PC-3 (cell line): ENCODE measurements at regions not wholly inside any gene's neighbourhood (a gene's known extent, or its start where the extent isn't known, plus 50 kb on each side); places are given as distances from the start of the nearest gene placed in this dataset.

Experiments used
- ATAC-seq: fragments of 200-7000 bp; cut with Tn5 transposase; 2 replicates; pipeline ENCODE4 v1.9.1; 2020; ENCODE audit warnings: mild to moderate bottlenecking, moderate library complexity
- BruUV-seq: library from RNA; stranded (reverse); fragments of 400-500 nt; replicated peaks from 2 replicates; lab custom pipeline; 2021; lab: Mats Ljungman, UMichigan
- CTCF ChIA-PET: fragments of 300-600 bp; sonication (Branson Sonifier 250); formaldehyde crosslinking; loops from one replicate; lab custom pipeline; 2022; ENCODE audit warnings: antibody characterized with exemption; lab: Charles Lee
- POLR2A ChIA-PET: fragments of 300-600 bp; sonication (Branson Sonifier 250); formaldehyde crosslinking; loops from one replicate; lab custom pipeline; 2022; ENCODE audit warnings: antibody characterized with exemption; ENCODE audit not compliant: unreplicated experiment; lab: Charles Lee
- DNase-seq: peaks from one replicate; pipeline ENCODE4 v3.0.0-alpha.2; 2015
- H2AFZ ChIP-seq: fragments of 300-600 bp; sonication (generic); 2 replicates; pipeline ENCODE4 v1.6.0; 2016; ENCODE audit warnings: antibody characterized with exemption, low read length
- H3F3A ChIP-seq: fragments of 300-600 bp; sonication (generic); one replicate; pipeline ENCODE4 v1.6.0; 2017; ENCODE audit warnings: antibody characterized with exemption, low read length, control low read depth, mild to moderate bottlenecking; ENCODE audit not compliant: unreplicated experiment
- H3K27ac ChIP-seq: fragments of 300-600 bp; sonication (generic); 2 replicates; pipeline ENCODE4 v1.5.1; 2016; ENCODE audit warnings: mild to moderate bottlenecking, low read length
- H3K27me3 ChIP-seq: fragments of 300-600 bp; sonication (generic); 2 replicates; pipeline ENCODE4 v1.6.1; 2016; ENCODE audit warnings: low read length, mixed read lengths
- H3K36me3 ChIP-seq: fragments of 300-600 bp; sonication (generic); 2 replicates; pipeline ENCODE4 v1.6.1; 2016; ENCODE audit warnings: low read depth, mixed run types, low read length, mixed read lengths
- H3K4me1 ChIP-seq: fragments of 300-600 bp; sonication (generic); 2 replicates; pipeline ENCODE4 v1.5.1; 2016; ENCODE audit warnings: low read length; ENCODE audit not compliant: insufficient read depth
- H3K4me2 ChIP-seq: fragments of 300-600 bp; sonication (generic); 2 replicates; pipeline ENCODE4 v1.6.0; 2016; ENCODE audit warnings: low read length
- H3K4me3 ChIP-seq: fragments of 300-600 bp; sonication (generic); 2 replicates; pipeline ENCODE4 v1.5.1; 2016; ENCODE audit warnings: mild to moderate bottlenecking, low read length, mixed read lengths
- H3K79me2 ChIP-seq: fragments of 300-600 bp; sonication (generic); 2 replicates; pipeline ENCODE4 v1.6.1; 2017; ENCODE audit warnings: low read length, mixed read lengths
- H3K9ac ChIP-seq: fragments of 300-600 bp; sonication (generic); 2 replicates; pipeline ENCODE4 v1.6.0; 2016; ENCODE audit warnings: mild to moderate bottlenecking, low read length
- H3K9me2 ChIP-seq: fragments of 300-600 bp; sonication (generic); replicated peaks from 2 replicates; pipeline ENCODE4 v1.6.1; 2016; ENCODE audit warnings: mixed run types, low read length, mixed read lengths
- H3K9me3 ChIP-seq: fragments of 300-600 bp; sonication (generic); 2 replicates; pipeline ENCODE4 v1.6.1; 2016; ENCODE audit warnings: low read length, mixed read lengths
- H4K20me1 ChIP-seq: fragments of 300-600 bp; sonication (generic); 2 replicates; pipeline ENCODE4 v1.6.1; 2016; ENCODE audit warnings: low read length, mixed read lengths
- EZH2 ChIP-seq: fragments of 300-600 bp; sonication (generic); IDR thresholded peaks from one replicate; pipeline ENCODE4 v1.6.1; 2017; ENCODE audit warnings: antibody characterized with exemption, mild to moderate bottlenecking, low read length; ENCODE audit not compliant: unreplicated experiment
- EZH2phosphoT487 ChIP-seq: fragments of 300-600 bp; sonication (generic); IDR thresholded peaks from 2 replicates; pipeline ENCODE4 v1.6.1; 2018; ENCODE audit warnings: mild to moderate bottlenecking, antibody characterized with exemption, low read length, borderline replicate concordance
- intact Hi-C: fragments of 100-400 bp; cut with micrococcal nuclease; formaldehyde crosslinking; loops from 2 replicates; pipeline ENCODE4 v1.9.0; 2023
- TF ChIP-seq, protein P1 (sequence below): fragments of 300-600 bp; sonication (generic); conservative IDR thresholded peaks from 2 replicates; pipeline ENCODE4 v1.5.1; 2017; ENCODE audit warnings: antibody characterized with exemption, low read depth, mild to moderate bottlenecking, low read length

DNA sequence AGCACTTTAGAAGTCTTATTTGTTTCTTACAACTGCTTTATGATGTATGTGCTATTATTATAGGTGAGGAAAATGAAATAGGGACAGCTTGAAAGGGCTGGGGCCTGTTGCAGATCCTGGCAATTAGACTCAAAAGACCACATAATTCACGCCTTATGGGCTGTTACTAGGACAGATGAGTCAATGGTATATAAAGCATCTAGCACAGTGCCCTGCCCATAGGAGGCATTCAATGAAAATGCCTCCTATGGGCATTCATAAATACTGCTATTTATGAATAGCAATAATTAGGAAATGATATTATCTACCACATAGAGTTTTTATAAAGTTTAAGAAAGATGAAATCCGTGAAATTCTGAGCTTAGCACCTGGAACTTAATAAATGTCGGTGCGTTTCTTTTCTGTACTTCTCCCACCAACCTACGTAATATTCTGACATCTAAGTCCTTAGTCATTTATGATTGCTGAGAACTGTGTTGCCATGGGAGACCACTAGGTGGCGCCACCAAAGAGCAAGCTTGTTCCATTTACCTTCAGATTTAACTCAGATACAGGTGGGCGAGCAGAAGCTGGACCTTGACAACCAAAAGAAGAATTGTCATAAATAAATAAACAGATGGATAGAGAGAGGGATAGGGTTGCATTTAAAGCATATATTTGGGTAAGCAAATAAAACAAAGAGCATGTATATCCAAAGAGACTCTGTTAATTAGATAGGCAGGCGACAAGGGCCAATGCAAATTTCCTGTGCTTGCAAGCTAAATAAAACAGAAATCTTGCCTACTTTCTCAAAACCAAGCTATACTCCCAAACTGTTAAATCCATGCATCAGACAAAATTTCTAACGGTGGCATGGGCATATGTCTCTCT, 699.9 kb downstream of the INHBA start:
- H3F3A ChIP-seq, result no peaks in the 10 kb centered on the region
- ChIA-PET POLR2A (interaction anchor here (0.8 kb wide), 1 partner anchor 696 kb away, joined by 3 read pairs; no protein-coding TSS in a partner anchor), CTCF (interaction anchor here (0.6 kb wide), 2 partner anchors 27 to 166 kb away, joined by 3 to 4 read pairs; no protein-coding TSS in a partner anchor)
- no peak for TF ChIP-seq EZH2phosphoT487
- TF ChIP-seq, protein P1, sequence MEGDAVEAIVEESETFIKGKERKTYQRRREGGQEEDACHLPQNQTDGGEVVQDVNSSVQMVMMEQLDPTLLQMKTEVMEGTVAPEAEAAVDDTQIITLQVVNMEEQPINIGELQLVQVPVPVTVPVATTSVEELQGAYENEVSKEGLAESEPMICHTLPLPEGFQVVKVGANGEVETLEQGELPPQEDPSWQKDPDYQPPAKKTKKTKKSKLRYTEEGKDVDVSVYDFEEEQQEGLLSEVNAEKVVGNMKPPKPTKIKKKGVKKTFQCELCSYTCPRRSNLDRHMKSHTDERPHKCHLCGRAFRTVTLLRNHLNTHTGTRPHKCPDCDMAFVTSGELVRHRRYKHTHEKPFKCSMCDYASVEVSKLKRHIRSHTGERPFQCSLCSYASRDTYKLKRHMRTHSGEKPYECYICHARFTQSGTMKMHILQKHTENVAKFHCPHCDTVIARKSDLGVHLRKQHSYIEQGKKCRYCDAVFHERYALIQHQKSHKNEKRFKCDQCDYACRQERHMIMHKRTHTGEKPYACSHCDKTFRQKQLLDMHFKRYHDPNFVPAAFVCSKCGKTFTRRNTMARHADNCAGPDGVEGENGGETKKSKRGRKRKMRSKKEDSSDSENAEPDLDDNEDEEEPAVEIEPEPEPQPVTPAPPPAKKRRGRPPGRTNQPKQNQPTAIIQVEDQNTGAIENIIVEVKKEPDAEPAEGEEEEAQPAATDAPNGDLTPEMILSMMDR, result peak; percentile 92
- H3K9me3 ChIP-seq, result no peaks in the 10 kb centered on the region
- no peaks in the 10 kb centered on the region for H3K79me2 ChIP-seq
- peaks cover 54% of the 10 kb centered on the region for H3K4me1 ChIP-seq
- H3K4me2 ChIP-seq, result no peak overlapping the region
- H3K36me3 ChIP-seq, result no peaks in the 10 kb centered on the region
- H3K4me3 ChIP-seq, result no peak overlapping the region
- no peaks in the 10 kb centered on the region for H4K20me1 ChIP-seq
- H3K9me2 ChIP-seq, result no peaks in the 10 kb centered on the region
- no peaks in the 10 kb centered on the region for H3K27me3 ChIP-seq
- H2AFZ ChIP-seq, result no peak overlapping the region
- ATAC-seq (no peak), DNase-seq (peak; percentile 70)
- peak overlapping the region; percentile 84 for H3K27ac ChIP-seq
- no TSS peak for BruUV-seq
- no peak overlapping the region; the same call in 1 of the 2 replicates for H3K9ac ChIP-seq
- intact Hi-C loops, result no loop called here

DNA sequence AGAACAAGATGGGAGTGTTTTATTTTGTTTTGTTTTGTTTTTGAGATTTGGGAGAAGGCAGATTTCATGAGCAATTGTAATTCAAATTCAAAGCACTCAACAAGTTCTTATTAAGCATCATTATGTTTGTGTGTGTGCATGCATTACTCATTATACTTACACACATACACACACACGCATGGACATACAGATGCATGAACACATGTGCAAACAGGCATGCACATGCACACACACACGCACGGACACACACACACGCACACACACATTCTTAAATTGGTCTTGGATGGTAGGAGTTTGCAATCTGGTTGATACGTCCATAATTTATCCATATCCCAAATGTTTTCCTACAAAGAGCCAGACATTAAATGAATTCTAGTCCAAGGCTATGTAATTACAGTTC, 702.8 kb downstream of the INHBA start:
- no peak overlapping the region for H3K4me2 ChIP-seq
- BruUV-seq, result no TSS peak
- H3K9me3 ChIP-seq, result no peaks in the 10 kb centered on the region
- intact Hi-C loops, result no loop called here
- no peaks in the 10 kb centered on the region for H4K20me1 ChIP-seq
- no peak overlapping the region for H3K4me3 ChIP-seq
- H3F3A ChIP-seq, result no peaks in the 10 kb centered on the region
- no peak overlapping the region for H3K27ac ChIP-seq
- peaks cover 28% of the 10 kb centered on the region for H3K4me1 ChIP-seq
- CTCF ChIA-PET, result no interaction called here
- H3K9me2 ChIP-seq, result no peaks in the 10 kb centered on the region
- DNase-seq (no peak), ATAC-seq (no peak)
- no peaks in the 10 kb centered on the region for H3K36me3 ChIP-seq
- no peak overlapping the region for H2AFZ ChIP-seq
- TF ChIP-seq, protein P1, result no peak
- no peak for TF ChIP-seq EZH2phosphoT487
- TF ChIP-seq EZH2, result no peak
- H3K27me3 ChIP-seq, result no peaks in the 10 kb centered on the region
- POLR2A ChIA-PET, result interaction anchor here (0.6 kb wide), 1 partner anchor 78 kb away, joined by 3 read pairs; no protein-coding TSS in a partner anchor
- H3K9ac ChIP-seq, result no peak overlapping the region
- no peaks in the 10 kb centered on the region for H3K79me2 ChIP-seq

DNA sequence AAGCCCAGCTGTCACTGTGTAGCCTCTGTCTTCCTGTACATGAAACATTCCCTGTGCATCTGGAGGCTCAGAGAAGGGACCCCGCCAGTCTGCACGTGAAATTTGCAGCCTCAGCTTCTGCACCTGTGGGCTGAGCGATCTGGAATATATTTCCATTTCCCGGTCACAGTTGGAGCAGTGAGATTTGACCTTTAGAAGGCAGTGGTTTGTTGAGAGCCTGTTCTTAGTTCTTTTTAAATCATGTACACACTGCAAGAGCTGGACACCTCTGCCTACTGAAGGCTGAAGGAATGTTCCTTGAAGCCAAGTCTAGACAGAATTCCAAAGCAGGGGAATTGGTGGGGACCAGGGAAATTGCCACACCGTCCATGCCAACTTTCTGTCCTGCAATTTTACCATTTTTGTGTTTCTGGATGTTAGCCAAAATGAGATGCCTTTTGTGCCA, 706.6 kb downstream of the INHBA start:
- CTCF ChIA-PET, result no interaction called here
- no peaks in the 10 kb centered on the region for H3K4me1 ChIP-seq
- intact Hi-C loops, result no loop called here

More for the DNA sequence above, 706.6 kb downstream of the INHBA start:
- no peak for DNase-seq
- Histone ChIP-seq H3K4me3 (no peak overlapping the region), H3K9me3 (no peaks in the 10 kb centered on the region), H3F3A (no peaks in the 10 kb centered on the region), H3K9ac (no peak overlapping the region), H3K36me3 (no peaks in the 10 kb centered on the region), H3K4me2 (no peak overlapping the region), H3K27ac (no peak overlapping the region), H3K9me2 (no peaks in the 10 kb centered on the region), H2AFZ (no peak overlapping the region), H3K79me2 (no peaks in the 10 kb centered on the region), H3K27me3 (no peaks in the 10 kb centered on the region), H4K20me1 (no peaks in the 10 kb centered on the region)
- no peak for ATAC-seq
- TF ChIP-seq, protein P1, result no peak
- TF ChIP-seq EZH2, result no peak
- TF ChIP-seq EZH2phosphoT487, result no peak
- POLR2A ChIA-PET, result interaction anchor here (0.7 kb wide), 1 partner anchor 706 kb away, joined by 4 read pairs; the partner anchor contains the start of gene INHBA
- BruUV-seq, result no TSS peak
